SW 1271 (cell line): ENCODE measurements at regions not wholly inside any gene's neighbourhood (a gene's known extent, or its start where the extent isn't known, plus 50 kb on each side); places are given as distances from the start of the nearest gene placed in this dataset.
"Not testable (repeated sequence)": the region's sequence is repeated elsewhere in the genome, so short reads cannot be mapped to it uniquely, and the experiment has no call there.

Experiments
- DNase-seq, 2 experiments: peaks; one replicate each; lab custom pipeline; 2025; lab: John Stamatoyannopoulos, UW

- DNase-seq = no peak
Observed at GRCh38 chr12:113565368-113565767, 93.7 kb upstream of the LHX5 start.

- no peak for DNase-seq
Observed at GRCh38 chr12:113561068-113561780, 89.6 kb upstream of the LHX5 start.

- DNase-seq = no peak
Observed at GRCh38 chr12:113559466-113559865, 87.8 kb upstream of the LHX5 start.

GRCh38 chr12:113555226-113555625 is 83.6 kb upstream of the LHX5 start:
- peak; percentile 39 to 42 for DNase-seq

GRCh38 chr12:113552760-113553159 is 81.1 kb upstream of the LHX5 start:
- no peak for DNase-seq

GRCh38 chr12:113551563-113551962 is 79.9 kb upstream of the LHX5 start:
- DNase-seq = no peak

GRCh38 chr12:113548467-113548866 is 76.8 kb upstream of the LHX5 start:
- DNase-seq = no peak

- DNase-seq = no peak
Observed at GRCh38 chr12:113546916-113547863, 75.5 kb upstream of the LHX5 start.

- DNase-seq = no peak
Observed at GRCh38 chr12:113537751-113538087, 66.0 kb upstream of the LHX5 start.

- DNase-seq = no peak
Observed at GRCh38 chr12:113537046-113537750, 65.5 kb upstream of the LHX5 start.

- no peak for DNase-seq
Observed at GRCh38 chr12:113535100-113535499, 63.4 kb upstream of the LHX5 start.

- DNase-seq = no peak
Observed at GRCh38 chr12:113534555-113534954, 62.9 kb upstream of the LHX5 start.

GRCh38 chr12:113533842-113534375 is 62.2 kb upstream of the LHX5 start:
- no peak for DNase-seq

GRCh38 chr12:113532292-113532691 is 60.6 kb upstream of the LHX5 start:
- no peak for DNase-seq

- not testable (repeated sequence) for DNase-seq
Observed at GRCh38 chr12:113531073-113531472, 59.4 kb upstream of the LHX5 start.

GRCh38 chr12:113528606-113529293 is 57.1 kb upstream of the LHX5 start:
- no peak for DNase-seq

- no peak for DNase-seq
Observed at GRCh38 chr12:113525066-113525465, 53.4 kb upstream of the LHX5 start.

- DNase-seq = no peak
Observed at GRCh38 chr12:113524495-113524894, 52.8 kb upstream of the LHX5 start.

- no peak for DNase-seq
Observed at GRCh38 chr12:113521708-113522107, 50.0 kb upstream of the LHX5 start.
